H1 (cell line): ENCODE measurements at regions not wholly inside any gene's neighbourhood (a gene's known extent, or its start where the extent isn't known, plus 50 kb on each side); places are given as distances from the start of the nearest gene placed in this dataset.

Experiments used
- CTCF ChIA-PET: fragments of 300-600 bp; sonication (Branson Sonifier 250); formaldehyde crosslinking; loops from one replicate; lab custom pipeline; 2021; ENCODE audit not compliant: partially characterized antibody; lab: Charles Lee
- POLR2A ChIA-PET: fragments of 300-600 bp; sonication (Branson Sonifier 250); formaldehyde crosslinking; loops from one replicate; lab custom pipeline; 2021; ENCODE audit warnings: inconsistent platforms; ENCODE audit not compliant: partially characterized antibody; lab: Charles Lee
- DNase-seq, 2 experiments: peaks; one replicate each; pipeline versions ENCODE4 v3.0.0 to v3.0.0-alpha.2; 2010 to 2022; ENCODE audit warnings: low spot score in 2 of 2, low read depth in 1 of 2, mixed read lengths in 1 of 2
- FAIRE-seq: peaks from 2 replicates; lab custom pipeline; 2011; peaks lifted over from hg19 to GRCh38; lab: Jason Lieb, UNC
- H2AFZ ChIP-seq: 2 replicates; pipeline ENCODE4 v1.8.1; 2012; ENCODE audit warnings: low read length, inconsistent platforms
- H2AK5ac ChIP-seq: 2 replicates; pipeline ENCODE4 v1.6.1; 2013; ENCODE audit warnings: low read depth, low read length
- H2BK120ac ChIP-seq: replicated peaks from 2 replicates; pipeline ENCODE3; 2013; ENCODE audit warnings: low read depth, low read length, inconsistent platforms
- H2BK12ac ChIP-seq: 2 replicates; pipeline ENCODE4 v1.6.1; 2013; ENCODE audit warnings: low read depth, low read length
- H2BK15ac ChIP-seq: 2 replicates; pipeline ENCODE4 v1.6.1; 2013; ENCODE audit warnings: low read length
- H2BK20ac ChIP-seq: 2 replicates; pipeline ENCODE4 v1.6.1; 2013; ENCODE audit warnings: low read length
- H2BK5ac ChIP-seq: 2 replicates; pipeline ENCODE4 v1.6.1; 2013; ENCODE audit warnings: low read depth, low read length
- H3K14ac ChIP-seq: 2 replicates; pipeline ENCODE4 v1.6.1; 2013; ENCODE audit warnings: inconsistent platforms; ENCODE audit not compliant: insufficient read length
- H3K18ac ChIP-seq: 2 replicates; pipeline ENCODE4 v1.6.1; 2013; ENCODE audit warnings: low read length; ENCODE audit errors: extremely low read depth
- H3K23ac ChIP-seq: 2 replicates; pipeline ENCODE4 v1.6.1; 2013; ENCODE audit warnings: inconsistent platforms; ENCODE audit not compliant: insufficient read length
- H3K23me2 ChIP-seq: 2 replicates; pipeline ENCODE4 v1.6.1; 2013; ENCODE audit warnings: low read depth, low read length
- H3K27ac ChIP-seq: 2 replicates; pipeline ENCODE4 v1.6.1; 2011; ENCODE audit warnings: low read depth, low read length, inconsistent platforms
- H3K27me3 ChIP-seq, 4 experiments: replicated peaks in 1 of 4; 1 replicate in 1 of 4; 2 replicates in 3 of 4; pipeline versions ENCODE4 v1.6.1 to v1.8.1; 2011 to 2013; ENCODE audit warnings: low read length in 3 of 4, mild to moderate bottlenecking in 3 of 4, inconsistent platforms in 2 of 4, mixed read lengths in 2 of 4, moderate library complexity in 1 of 4; ENCODE audit not compliant: control insufficient read depth in 3 of 4, insufficient read depth in 3 of 4; ENCODE audit errors: extremely low read depth in 1 of 4
- H3K36me3 ChIP-seq, 4 experiments: 2 replicates each; pipeline versions ENCODE4 v1.6.1 to v1.8.1; 2011 to 2013; ENCODE audit warnings: mild to moderate bottlenecking in 4 of 4, low read length in 3 of 4, moderate library complexity in 2 of 4, control low read depth in 1 of 4, inconsistent platforms in 1 of 4; ENCODE audit not compliant: insufficient read depth in 4 of 4, control insufficient read depth in 2 of 4
- H3K4ac ChIP-seq: replicated peaks from 2 replicates; pipeline ENCODE3; 2013; ENCODE audit warnings: low read length, low read depth, mixed read lengths, inconsistent platforms; ENCODE audit not compliant: insufficient read length
- H3K4me1 ChIP-seq, 4 experiments: replicated peaks in 1 of 4; 1 replicate in 1 of 4; 2 replicates in 3 of 4; pipeline versions ENCODE4 v1.6.1 to v1.8.1; 2011 to 2013; ENCODE audit warnings: low read length in 3 of 4, inconsistent platforms in 2 of 4, mixed read lengths in 1 of 4; ENCODE audit not compliant: insufficient read depth in 4 of 4, control insufficient read depth in 3 of 4
- H3K4me2 ChIP-seq, 2 experiments: 2 replicates each; pipeline versions ENCODE4 v1.6.1 to v1.8.1; 2011 to 2013; ENCODE audit warnings: low read depth in 2 of 2, low read length in 2 of 2, control low read depth in 1 of 2, inconsistent platforms in 1 of 2, mild to moderate bottlenecking in 1 of 2; ENCODE audit not compliant: insufficient read depth in 1 of 2
- H3K4me3 ChIP-seq, 4 experiments: fragments of 200-600, 300-600 bp in 1 of 4; sonication (generic), shearing (Covaris generic), sonication (Bioruptor Twin) in 1 of 4; 2 replicates each; pipeline versions ENCODE4 v1.5.1 to v1.8.1; 2011 to 2016; ENCODE audit warnings: low read length in 4 of 4, low read depth in 3 of 4, control low read depth in 2 of 4, inconsistent platforms in 2 of 4, mild to moderate bottlenecking in 2 of 4, mixed read lengths in 1 of 4, moderate library complexity in 1 of 4; ENCODE audit not compliant: insufficient read depth in 2 of 4; ENCODE audit errors: extremely low read depth in 1 of 4
- H3K56ac ChIP-seq: replicated peaks from 2 replicates; pipeline ENCODE3; 2013; ENCODE audit warnings: low read depth, mild to moderate bottlenecking, mixed read lengths, low read length, inconsistent platforms; ENCODE audit not compliant: insufficient read length
- H3K79me1 ChIP-seq: 2 replicates; pipeline ENCODE4 v1.6.1; 2013; ENCODE audit warnings: low read depth, low read length, control low read depth
- H3K79me2 ChIP-seq, 2 experiments: 2 replicates each; pipeline versions ENCODE4 v1.6.1 to v1.8.1; 2012 to 2013; ENCODE audit warnings: low read length in 2 of 2, mild to moderate bottlenecking in 2 of 2, inconsistent platforms in 1 of 2; ENCODE audit not compliant: insufficient read depth in 2 of 2, control insufficient read depth in 1 of 2
- H3K9ac ChIP-seq, 4 experiments: replicated peaks in 1 of 4; 1 replicate in 1 of 4; 2 replicates in 3 of 4; pipeline versions ENCODE4 v1.6.1 to v1.8.1; 2011 to 2013; ENCODE audit warnings: low read depth in 3 of 4, low read length in 3 of 4, control low read depth in 2 of 4, mild to moderate bottlenecking in 2 of 4, moderate library complexity in 2 of 4, inconsistent platforms in 1 of 4; ENCODE audit errors: extremely low read depth in 1 of 4
- H3K9me3 ChIP-seq, 2 experiments: 2 replicates each; pipeline versions ENCODE4 v1.6.1 to v1.8.1; 2012 to 2013; ENCODE audit warnings: mild to moderate bottlenecking in 2 of 2, moderate library complexity in 2 of 2, control low read depth in 1 of 2, inconsistent platforms in 1 of 2, low read depth in 1 of 2, low read length in 1 of 2, mixed read lengths in 1 of 2; ENCODE audit not compliant: insufficient read depth in 2 of 2
- H4K20me1 ChIP-seq, 2 experiments: replicated peaks in 1 of 2; 2 replicates each; pipeline versions ENCODE3 to v1.8.1; 2011 to 2013; ENCODE audit warnings: inconsistent platforms in 2 of 2, low read length in 2 of 2, mild to moderate bottlenecking in 1 of 2; ENCODE audit not compliant: insufficient read depth in 2 of 2, control insufficient read depth in 1 of 2
- H4K5ac ChIP-seq: 2 replicates; pipeline ENCODE4 v1.6.1; 2013; ENCODE audit warnings: low read length, low read depth, mixed read lengths, inconsistent platforms; ENCODE audit not compliant: insufficient read length
- H4K8ac ChIP-seq: 2 replicates; pipeline ENCODE4 v1.8.0; 2013; ENCODE audit warnings: mild to moderate bottlenecking, moderate library complexity, low read length, inconsistent platforms; ENCODE audit not compliant: insufficient read depth; ENCODE audit errors: extremely low read depth
- H4K91ac ChIP-seq: replicated peaks from 2 replicates; pipeline ENCODE3; 2013; ENCODE audit warnings: low read length, mixed read lengths, inconsistent platforms; ENCODE audit not compliant: insufficient read length
- RFX5 ChIP-seq: IDR thresholded peaks from 2 replicates; pipeline ENCODE4 v1.6.1; 2011; ENCODE audit warnings: low read depth, low read length, improper control_type of control experiment, borderline replicate concordance
- SP1 ChIP-seq: IDR thresholded peaks from 2 replicates; pipeline ENCODE4 v1.6.1; 2011; ENCODE audit warnings: low read depth, low read length
- ZNF274 ChIP-seq: IDR thresholded peaks from 2 replicates; pipeline ENCODE4 v1.7.0; 2012; ENCODE audit warnings: low read length, borderline replicate concordance; ENCODE audit errors: extremely low read depth
- WGBS, 2 experiments: shearing (Covaris generic) in 1 of 2; methylation state at CpG; one replicate each; pipeline versions ENCODE4 v1.1.6 to v1.1.7; 2013 to 2015; ENCODE audit warnings: low lambda C conversion rate in 2 of 2, mixed read lengths in 2 of 2, inconsistent platforms in 1 of 2, low coverage in 1 of 2, missing lambda C conversion rate in 1 of 2; ENCODE audit not compliant: insufficient replicate concordance in 2 of 2, insufficient coverage in 1 of 2, insufficient read length in 1 of 2; ENCODE audit errors: extremely low coverage in 1 of 2, missing lambda C conversion rate in 1 of 2; 5-methylcytosine and 5-hydroxymethylcytosine counted together

DNA sequence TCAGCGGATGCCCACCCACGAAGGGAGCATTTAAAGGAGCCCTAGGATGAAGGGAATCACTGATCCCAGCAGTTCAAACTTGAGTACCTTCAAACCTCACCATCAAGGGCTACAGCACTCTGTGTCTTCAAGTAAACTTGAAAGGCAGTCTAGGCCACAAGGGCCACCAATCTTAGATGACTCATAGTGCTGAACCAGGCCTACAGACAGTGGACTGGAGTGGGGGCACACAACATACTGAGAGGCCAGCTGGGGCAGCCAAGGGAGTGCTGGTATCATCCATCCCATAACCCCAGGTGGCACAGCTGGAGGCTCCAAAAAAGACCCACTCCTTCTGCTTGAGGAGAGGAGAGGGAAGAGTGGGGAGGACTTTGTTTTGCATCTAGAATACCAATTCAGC is 345.4 kb downstream of the DUSP10 start:
- ChIA-PET POLR2A (no interaction called here), CTCF (interaction anchor here (1.2 kb wide), 1 partner anchor 34 kb away, joined by 3 read pairs; no protein-coding TSS in a partner anchor)
- Histone ChIP-seq H4K20me1 (no peaks in the 10 kb centered on the region), H3K4ac (no peak overlapping the region), H3K4me3 (no peak overlapping the region), H3K23me2 (no peaks in the 10 kb centered on the region), H2BK5ac (no peak overlapping the region), H4K91ac (no peak overlapping the region), H3K18ac (no peak overlapping the region), H2AK5ac (no peak overlapping the region), H3K56ac (no peak overlapping the region), H2BK15ac (no peak overlapping the region), H3K9ac (no peak overlapping the region), H3K36me3 (no peaks in the 10 kb centered on the region), H2BK12ac (no peak overlapping the region), H3K23ac (no peak overlapping the region), H4K5ac (no peak overlapping the region), H2BK20ac (0 out of 2 replicates have a peak overlapping the region, but pooled peaks have one; percentile 21), H3K9me3 (no peaks in the 10 kb centered on the region; a peak in 1 of 4 replicates), H3K14ac (no peak overlapping the region), H4K8ac (no peak overlapping the region), H3K4me2 (no peak overlapping the region), H3K27ac (no peak overlapping the region), H2BK120ac (no peak overlapping the region), H3K79me2 (no peaks in the 10 kb centered on the region), H3K4me1 (no peaks in the 10 kb centered on the region), H2AFZ (no peak overlapping the region), H3K27me3 (no peaks in the 10 kb centered on the region), H3K79me1 (no peaks in the 10 kb centered on the region)
- 82% methylated on average over 2 of the region's 2 CpGs; no CpG with 5 or more reads in 1 of the 2 experiments for WGBS, 2 experiments
- FAIRE-seq (no peak), DNase-seq (no peak)
- TF ChIP-seq SP1 (no peak), RFX5 (no peak), ZNF274 (no peak)
